ENCODE measurements at regions not wholly inside any gene's neighbourhood (a gene's known extent, or its start where the extent isn't known, plus 50 kb on each side); places are given as distances from the start of the nearest gene placed in this dataset.

DNA sequence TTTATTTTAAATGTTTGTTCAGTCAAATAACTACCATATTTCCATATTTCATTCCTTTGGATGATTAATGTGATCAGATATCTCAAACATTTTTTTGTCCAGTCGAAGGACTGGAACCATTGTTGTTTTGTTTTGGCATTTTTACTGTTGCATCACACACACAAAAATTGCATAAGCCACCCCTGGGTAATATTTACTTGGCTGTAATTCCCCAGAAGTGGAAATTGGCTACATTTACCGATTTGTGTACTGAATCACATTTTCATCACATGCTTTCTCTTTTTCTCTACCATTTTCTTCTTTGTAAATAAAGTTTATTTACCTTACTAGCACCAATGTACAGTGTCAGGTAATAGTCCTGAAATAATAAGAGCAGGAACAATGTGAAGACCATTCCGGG is 1729.7 kb upstream of the WWC1 start:
- DNase-seq (ENCODE audit: low read depth, low spot score) (no peak), FAIRE-seq (no peak)
- Histone ChIP-seq H3K27me3 (ENCODE audit: control insufficient read depth, extremely low read depth, insufficient read depth, low read length) (no peaks in the 10 kb centered on the region), H4K20me1 (ENCODE audit: control insufficient read depth, extremely low read depth, insufficient read depth, low read length) (no peaks in the 10 kb centered on the region), H3K4me3 (ENCODE audit: control insufficient read depth in 2 of 3, extremely low read depth in 1 of 3, insufficient read depth in 2 of 3, low read depth in 1 of 3, low read length in 3 of 3) (no peak overlapping the region), H3K79me2 (ENCODE audit: control insufficient read depth, insufficient read depth, low read length) (no peaks in the 10 kb centered on the region), H3K9me1 (ENCODE audit: control insufficient read depth, extremely low read depth, insufficient read depth, low read length) (no peaks in the 10 kb centered on the region), H3K9ac (ENCODE audit: control insufficient read depth, extremely low read depth, insufficient read depth, low read length) (no peak overlapping the region), H3K4me2 (ENCODE audit: control insufficient read depth, extremely low read depth, insufficient read depth, low read depth, low read length) (no peak overlapping the region), H2AFZ (ENCODE audit: control insufficient read depth, low read length) (no peak overlapping the region), H3K27ac (ENCODE audit: control insufficient read depth, insufficient read depth, low read length) (no peak overlapping the region), H3K36me3 (ENCODE audit: control insufficient read depth in 2 of 2, extremely low read depth in 1 of 2, insufficient read depth in 2 of 2, low read length in 2 of 2) (no peaks in the 10 kb centered on the region), H3K9me3 (ENCODE audit: control insufficient read depth, low read depth, low read length) (no peaks in the 10 kb centered on the region), H3K4me1 (ENCODE audit: control insufficient read depth, extremely low read depth, insufficient read depth, low read length) (no peaks in the 10 kb centered on the region)
- TF ChIP-seq, protein P1, sequence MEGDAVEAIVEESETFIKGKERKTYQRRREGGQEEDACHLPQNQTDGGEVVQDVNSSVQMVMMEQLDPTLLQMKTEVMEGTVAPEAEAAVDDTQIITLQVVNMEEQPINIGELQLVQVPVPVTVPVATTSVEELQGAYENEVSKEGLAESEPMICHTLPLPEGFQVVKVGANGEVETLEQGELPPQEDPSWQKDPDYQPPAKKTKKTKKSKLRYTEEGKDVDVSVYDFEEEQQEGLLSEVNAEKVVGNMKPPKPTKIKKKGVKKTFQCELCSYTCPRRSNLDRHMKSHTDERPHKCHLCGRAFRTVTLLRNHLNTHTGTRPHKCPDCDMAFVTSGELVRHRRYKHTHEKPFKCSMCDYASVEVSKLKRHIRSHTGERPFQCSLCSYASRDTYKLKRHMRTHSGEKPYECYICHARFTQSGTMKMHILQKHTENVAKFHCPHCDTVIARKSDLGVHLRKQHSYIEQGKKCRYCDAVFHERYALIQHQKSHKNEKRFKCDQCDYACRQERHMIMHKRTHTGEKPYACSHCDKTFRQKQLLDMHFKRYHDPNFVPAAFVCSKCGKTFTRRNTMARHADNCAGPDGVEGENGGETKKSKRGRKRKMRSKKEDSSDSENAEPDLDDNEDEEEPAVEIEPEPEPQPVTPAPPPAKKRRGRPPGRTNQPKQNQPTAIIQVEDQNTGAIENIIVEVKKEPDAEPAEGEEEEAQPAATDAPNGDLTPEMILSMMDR (optimal IDR thresholded peaks at IDR 0.05 in 1 of 3, IDR thresholded peaks at IDR 0.05 in 1 of 3, conservative IDR thresholded peaks at IDR 0.05 in 1 of 3; ENCODE audit: extremely low read depth in 1 of 3, insufficient read depth in 2 of 3, low read length in 3 of 3), result no peak
- TF ChIP-seq EZH2 (IDR thresholded peaks at IDR 0.05; ENCODE audit: low read length), result no peak
- dilution Hi-C loops (cut with MboI; ENCODE audit: extremely low pct_ligation_motif_present, low sequenced_read_pairs), result no loop called here

DNA sequence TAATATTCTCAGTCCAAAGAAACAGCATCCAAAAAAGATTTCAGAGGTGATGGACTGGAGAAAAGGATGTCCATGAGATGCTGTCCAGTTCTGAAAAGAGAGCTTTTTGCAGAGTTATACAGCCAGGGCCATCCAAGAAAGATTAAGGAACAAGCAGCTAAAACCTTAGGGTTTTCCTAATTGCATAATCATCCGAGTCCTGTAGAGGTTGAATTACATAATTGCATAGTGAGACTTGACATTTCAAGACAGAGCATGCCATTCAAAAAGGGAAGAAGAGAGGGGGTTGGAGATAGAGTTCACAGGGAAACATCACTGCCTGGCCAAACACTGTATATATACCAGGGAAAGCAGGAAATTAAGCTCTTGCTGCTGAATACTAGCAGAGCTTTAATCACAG is 1729.2 kb upstream of the WWC1 start:
- Histone ChIP-seq H3K9me1 (ENCODE audit: control insufficient read depth, extremely low read depth, insufficient read depth, low read length) (no peaks in the 10 kb centered on the region), H3K4me1 (ENCODE audit: control insufficient read depth, extremely low read depth, insufficient read depth, low read length) (no peaks in the 10 kb centered on the region), H4K20me1 (ENCODE audit: control insufficient read depth, extremely low read depth, insufficient read depth, low read length) (no peaks in the 10 kb centered on the region), H3K79me2 (ENCODE audit: control insufficient read depth, insufficient read depth, low read length) (no peaks in the 10 kb centered on the region), H3K4me2 (ENCODE audit: control insufficient read depth, extremely low read depth, insufficient read depth, low read depth, low read length) (no peak overlapping the region), H2AFZ (ENCODE audit: control insufficient read depth, low read length) (no peak overlapping the region), H3K27me3 (ENCODE audit: control insufficient read depth, extremely low read depth, insufficient read depth, low read length) (no peaks in the 10 kb centered on the region), H3K9ac (ENCODE audit: control insufficient read depth, extremely low read depth, insufficient read depth, low read length) (no peak overlapping the region), H3K4me3 (ENCODE audit: control insufficient read depth in 2 of 3, extremely low read depth in 1 of 3, insufficient read depth in 2 of 3, low read depth in 1 of 3, low read length in 3 of 3) (no peak overlapping the region), H3K9me3 (ENCODE audit: control insufficient read depth, low read depth, low read length) (no peaks in the 10 kb centered on the region), H3K27ac (ENCODE audit: control insufficient read depth, insufficient read depth, low read length) (no peak overlapping the region), H3K36me3 (ENCODE audit: control insufficient read depth in 2 of 2, extremely low read depth in 1 of 2, insufficient read depth in 2 of 2, low read length in 2 of 2) (no peaks in the 10 kb centered on the region)
- no peak for FAIRE-seq
- no peak for DNase-seq (ENCODE audit: low read depth, low spot score)
- TF ChIP-seq, protein P1 (optimal IDR thresholded peaks at IDR 0.05 in 1 of 3, IDR thresholded peaks at IDR 0.05 in 1 of 3, conservative IDR thresholded peaks at IDR 0.05 in 1 of 3; ENCODE audit: extremely low read depth in 1 of 3, insufficient read depth in 2 of 3, low read length in 3 of 3), result no peak
- no peak for TF ChIP-seq EZH2 (IDR thresholded peaks at IDR 0.05; ENCODE audit: low read length)
- dilution Hi-C loops (cut with MboI; ENCODE audit: extremely low pct_ligation_motif_present, low sequenced_read_pairs), result no loop called here

Measured in keratinocyte (primary cell).